ENCODE measurements at regions not wholly inside any gene's neighbourhood (a gene's known extent, or its start where the extent isn't known, plus 50 kb on each side); places are given as distances from the start of the nearest gene placed in this dataset.

- Histone ChIP-seq H3K9me3 (ENCODE audit: low read length) (no peaks in the 10 kb centered on the region), H2AFZ (ENCODE audit: low read length) (no peak overlapping the region), H3K4me3 (ENCODE audit: low read depth, low read length, poor library complexity, severe bottlenecking) (peak overlapping the region; percentile 52), H3K36me3 (ENCODE audit: insufficient read depth, low read length) (no peaks in the 10 kb centered on the region), H4K20me1 (ENCODE audit: insufficient read depth, low read length) (no peaks in the 10 kb centered on the region), H3K4me1 (ENCODE audit: insufficient read depth, low read length, severe bottlenecking) (peaks cover 93% of the 10 kb centered on the region), H3K9ac (ENCODE audit: low read length) (peak overlapping the region; percentile 83), H3K4me2 (ENCODE audit: low read length) (peak overlapping the region; percentile 82), H3K27ac (ENCODE audit: low read depth, low read length, poor library complexity, severe bottlenecking) (peak overlapping the region; percentile 99), H3F3A (ENCODE audit: insufficient read depth, low read length) (peaks cover 13% of the 10 kb centered on the region), H3K79me2 (ENCODE audit: insufficient read depth, low read length) (no peaks in the 10 kb centered on the region), H3K9me2 (ENCODE audit: low read depth, low read length) (no peaks in the 10 kb centered on the region), H3K27me3 (ENCODE audit: insufficient read depth, low read length) (no peaks in the 10 kb centered on the region)
- TF ChIP-seq CTCF (IDR thresholded peaks at IDR 0.05; ENCODE audit: low read length) (no peak), EZH2 (IDR thresholded peaks at IDR 0.05; ENCODE audit: borderline replicate concordance, low read length) (no peak)
Measured at GRCh38 chr6:159106627-159107241, 61.9 kb upstream of the TAGAP start.

GRCh38 chr6:159105716-159106115 lies 60.9 kb upstream of the TAGAP start:
- peak overlapping the region; percentile 62 for H3K9ac ChIP-seq (ENCODE audit: low read length)
- H3K4me3 ChIP-seq (ENCODE audit: low read depth, low read length, poor library complexity, severe bottlenecking) = peak overlapping the region; percentile 1

GRCh38 chr6:159104931-159105330 lies 60.1 kb upstream of the TAGAP start:
- no peaks in the 10 kb centered on the region for H3K27me3 ChIP-seq (ENCODE audit: insufficient read depth, low read length)
- H3K4me3 ChIP-seq (ENCODE audit: low read depth, low read length, poor library complexity, severe bottlenecking) = peak overlapping the region; percentile 6
- H3K9me2 ChIP-seq (ENCODE audit: low read depth, low read length) = no peaks in the 10 kb centered on the region
- peak overlapping the region; percentile 82 for H3K4me2 ChIP-seq (ENCODE audit: low read length)
- peak overlapping the region; percentile 99 for H3K27ac ChIP-seq (ENCODE audit: low read depth, low read length, poor library complexity, severe bottlenecking)
- TF ChIP-seq CTCF (IDR thresholded peaks at IDR 0.05; ENCODE audit: low read length) (no peak), EZH2 (IDR thresholded peaks at IDR 0.05; ENCODE audit: borderline replicate concordance, low read length) (no peak)
- H4K20me1 ChIP-seq (ENCODE audit: insufficient read depth, low read length) = no peaks in the 10 kb centered on the region
- peaks cover 16% of the 10 kb centered on the region for H3F3A ChIP-seq (ENCODE audit: insufficient read depth, low read length)
- H3K9ac ChIP-seq (ENCODE audit: low read length) = peak overlapping the region; percentile 62
- H3K36me3 ChIP-seq (ENCODE audit: insufficient read depth, low read length) = no peaks in the 10 kb centered on the region
- H3K9me3 ChIP-seq (ENCODE audit: low read length) = no peaks in the 10 kb centered on the region
- no peaks in the 10 kb centered on the region for H3K79me2 ChIP-seq (ENCODE audit: insufficient read depth, low read length)
- H3K4me1 ChIP-seq (ENCODE audit: insufficient read depth, low read length, severe bottlenecking) = peaks cover 100% of the 10 kb centered on the region
- H2AFZ ChIP-seq (ENCODE audit: low read length) = no peak overlapping the region

More at GRCh38 chr6:159105716-159106115, 60.9 kb upstream of the TAGAP start:
- Histone ChIP-seq H3K9me3 (ENCODE audit: low read length) (no peaks in the 10 kb centered on the region), H3K4me2 (ENCODE audit: low read length) (peak overlapping the region; percentile 82), H3K36me3 (ENCODE audit: insufficient read depth, low read length) (no peaks in the 10 kb centered on the region), H3K9me2 (ENCODE audit: low read depth, low read length) (no peaks in the 10 kb centered on the region), H3K79me2 (ENCODE audit: insufficient read depth, low read length) (no peaks in the 10 kb centered on the region), H2AFZ (ENCODE audit: low read length) (no peak overlapping the region), H3K27ac (ENCODE audit: low read depth, low read length, poor library complexity, severe bottlenecking) (peak overlapping the region; percentile 99), H3K27me3 (ENCODE audit: insufficient read depth, low read length) (no peaks in the 10 kb centered on the region), H3F3A (ENCODE audit: insufficient read depth, low read length) (peaks cover 16% of the 10 kb centered on the region), H4K20me1 (ENCODE audit: insufficient read depth, low read length) (no peaks in the 10 kb centered on the region), H3K4me1 (ENCODE audit: insufficient read depth, low read length, severe bottlenecking) (peaks cover 100% of the 10 kb centered on the region)
- no peak for TF ChIP-seq CTCF (IDR thresholded peaks at IDR 0.05; ENCODE audit: low read length)
- TF ChIP-seq EZH2 (IDR thresholded peaks at IDR 0.05; ENCODE audit: borderline replicate concordance, low read length) = no peak
